ENCODE measurements at regions not wholly inside any gene's neighbourhood (a gene's known extent, or its start where the extent isn't known, plus 50 kb on each side); places are given as distances from the start of the nearest gene placed in this dataset.

- no peak for TF ChIP-seq CTCF (IDR thresholded peaks at IDR 0.05; ENCODE audit: poor library complexity, severe bottlenecking)
- no peak for TF ChIP-seq POLR2AphosphoS5 (IDR thresholded peaks at IDR 0.05)
- TF ChIP-seq MXI1 (conservative IDR thresholded peaks at IDR 0.05; ENCODE audit: poor library complexity, severe bottlenecking), result no peak
- no peak for TF ChIP-seq EP300 (conservative IDR thresholded peaks at IDR 0.05; ENCODE audit: poor library complexity, severe bottlenecking)
- no peak for TF ChIP-seq REST (IDR thresholded peaks at IDR 0.05; ENCODE audit: borderline replicate concordance)
- TF ChIP-seq EZH2 (IDR thresholded peaks at IDR 0.05; ENCODE audit: borderline replicate concordance, insufficient read depth, low read length, poor library complexity, severe bottlenecking), result no peak
- TF ChIP-seq SMC3 (conservative IDR thresholded peaks at IDR 0.05; ENCODE audit: poor library complexity), result no peak
- TF ChIP-seq RAD21 (conservative IDR thresholded peaks at IDR 0.05), result no peak
- no peak for TF ChIP-seq TAF1 (IDR thresholded peaks at IDR 0.05; ENCODE audit: low read depth)
Measured at GRCh38 chr7:54831046-54831643, 72.1 kb upstream of the SEC61G start.
